ENCODE measurements at regions not wholly inside any gene's neighbourhood (a gene's known extent, or its start where the extent isn't known, plus 50 kb on each side); places are given as distances from the start of the nearest gene placed in this dataset.

DNA sequence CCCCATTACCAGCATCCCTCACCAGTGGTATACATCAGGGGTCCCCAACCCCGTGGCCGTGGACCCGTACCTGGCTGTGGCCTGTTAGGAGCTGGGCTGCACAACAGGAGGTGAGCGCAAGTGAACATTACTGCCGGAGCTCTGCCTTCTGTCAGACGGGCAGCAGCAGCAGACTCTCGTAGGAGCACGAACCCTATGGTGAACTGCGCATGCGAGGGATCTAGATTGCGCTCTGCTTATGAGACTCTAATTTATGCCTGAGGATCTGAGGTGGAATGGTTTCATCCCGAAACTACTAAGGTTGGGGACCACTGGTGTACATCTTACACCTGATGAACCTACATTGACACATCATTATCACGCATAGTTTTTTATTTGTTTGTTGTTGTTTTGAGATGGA, 52.8 kb upstream of the DHX15 start:
- H3K4me3 ChIP-seq (ENCODE audit: low read depth, low read length): no peak overlapping the region
- DNase-seq (ENCODE audit: low read depth): no peak
- TF ChIP-seq, protein P1, sequence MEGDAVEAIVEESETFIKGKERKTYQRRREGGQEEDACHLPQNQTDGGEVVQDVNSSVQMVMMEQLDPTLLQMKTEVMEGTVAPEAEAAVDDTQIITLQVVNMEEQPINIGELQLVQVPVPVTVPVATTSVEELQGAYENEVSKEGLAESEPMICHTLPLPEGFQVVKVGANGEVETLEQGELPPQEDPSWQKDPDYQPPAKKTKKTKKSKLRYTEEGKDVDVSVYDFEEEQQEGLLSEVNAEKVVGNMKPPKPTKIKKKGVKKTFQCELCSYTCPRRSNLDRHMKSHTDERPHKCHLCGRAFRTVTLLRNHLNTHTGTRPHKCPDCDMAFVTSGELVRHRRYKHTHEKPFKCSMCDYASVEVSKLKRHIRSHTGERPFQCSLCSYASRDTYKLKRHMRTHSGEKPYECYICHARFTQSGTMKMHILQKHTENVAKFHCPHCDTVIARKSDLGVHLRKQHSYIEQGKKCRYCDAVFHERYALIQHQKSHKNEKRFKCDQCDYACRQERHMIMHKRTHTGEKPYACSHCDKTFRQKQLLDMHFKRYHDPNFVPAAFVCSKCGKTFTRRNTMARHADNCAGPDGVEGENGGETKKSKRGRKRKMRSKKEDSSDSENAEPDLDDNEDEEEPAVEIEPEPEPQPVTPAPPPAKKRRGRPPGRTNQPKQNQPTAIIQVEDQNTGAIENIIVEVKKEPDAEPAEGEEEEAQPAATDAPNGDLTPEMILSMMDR (IDR thresholded peaks at IDR 0.05; ENCODE audit: insufficient read depth, low read length): no peak

DNA sequence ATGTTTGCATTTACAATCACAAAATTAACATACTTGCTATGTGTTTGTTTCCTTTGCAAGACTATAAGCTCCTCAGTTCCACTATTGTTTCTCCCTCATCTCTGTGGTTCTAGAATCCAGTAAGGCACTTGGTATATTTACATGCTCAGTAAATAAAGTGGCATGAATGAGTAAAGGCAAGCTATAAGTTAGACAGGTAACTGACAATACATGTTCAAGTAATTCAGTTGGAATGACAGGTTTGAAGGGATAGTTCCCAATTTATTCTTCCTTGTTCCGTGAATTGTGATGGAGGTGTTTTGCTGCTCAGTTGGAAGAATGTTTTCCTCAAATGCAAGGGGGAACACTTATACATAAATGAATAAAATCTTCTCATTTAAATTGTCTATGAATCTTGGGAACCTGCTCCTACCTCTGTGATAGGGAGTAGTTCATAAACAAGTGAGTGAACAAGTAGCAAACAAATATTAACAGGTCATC, 54.1 kb upstream of the DHX15 start:
- H3K4me3 ChIP-seq (ENCODE audit: low read depth, low read length): no peak overlapping the region
- TF ChIP-seq, protein P1 (IDR thresholded peaks at IDR 0.05; ENCODE audit: insufficient read depth, low read length): no peak
- no peak for DNase-seq (ENCODE audit: low read depth)

DNA sequence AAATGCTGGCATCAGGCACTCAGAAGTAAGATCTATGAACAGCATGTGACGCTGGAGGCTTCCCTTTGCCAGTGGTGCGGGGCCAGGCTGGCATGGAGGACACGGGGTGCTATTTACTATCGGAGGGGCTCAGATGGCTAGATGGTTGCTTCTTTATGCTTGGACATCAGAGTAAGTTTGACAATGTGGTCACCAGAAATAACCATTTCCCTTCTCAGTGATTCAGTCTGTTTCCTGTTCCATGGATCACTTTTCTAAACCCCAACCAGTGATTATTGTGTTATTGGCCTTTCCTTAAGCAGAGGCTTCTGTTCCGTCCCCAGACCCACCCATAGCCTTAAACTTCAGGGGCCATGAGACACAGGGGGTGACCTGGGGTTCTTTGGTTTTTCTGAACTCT, 55.4 kb upstream of the DHX15 start:
- TF ChIP-seq, protein P1 (IDR thresholded peaks at IDR 0.05; ENCODE audit: insufficient read depth, low read length): no peak
- DNase-seq (ENCODE audit: low read depth): no peak
- H3K4me3 ChIP-seq (ENCODE audit: low read depth, low read length): no peak overlapping the region

DNA sequence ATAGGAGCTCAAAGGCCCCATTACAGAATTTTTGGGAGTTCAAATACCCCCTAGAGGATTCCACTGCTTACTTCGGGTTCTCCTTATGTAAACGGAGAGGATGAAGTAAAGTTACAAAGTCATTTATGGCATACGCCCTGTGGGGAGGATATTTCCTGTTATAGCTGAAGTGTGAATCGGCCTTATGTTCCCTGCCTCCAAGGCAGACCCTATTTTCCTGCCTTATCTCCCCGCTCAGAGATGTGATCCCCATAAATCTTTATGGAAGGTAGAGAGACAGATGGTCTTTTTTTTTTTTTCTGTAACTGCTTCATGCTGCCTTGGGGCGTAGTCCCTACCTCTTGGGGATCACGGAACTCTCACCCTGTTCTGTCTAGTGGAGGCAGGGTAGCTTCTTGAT, 56.0 kb upstream of the DHX15 start:
- no peak overlapping the region for H3K4me3 ChIP-seq (ENCODE audit: low read depth, low read length)
- DNase-seq (ENCODE audit: low read depth): no peak
- TF ChIP-seq, protein P1 (IDR thresholded peaks at IDR 0.05; ENCODE audit: insufficient read depth, low read length): no peak

DNA sequence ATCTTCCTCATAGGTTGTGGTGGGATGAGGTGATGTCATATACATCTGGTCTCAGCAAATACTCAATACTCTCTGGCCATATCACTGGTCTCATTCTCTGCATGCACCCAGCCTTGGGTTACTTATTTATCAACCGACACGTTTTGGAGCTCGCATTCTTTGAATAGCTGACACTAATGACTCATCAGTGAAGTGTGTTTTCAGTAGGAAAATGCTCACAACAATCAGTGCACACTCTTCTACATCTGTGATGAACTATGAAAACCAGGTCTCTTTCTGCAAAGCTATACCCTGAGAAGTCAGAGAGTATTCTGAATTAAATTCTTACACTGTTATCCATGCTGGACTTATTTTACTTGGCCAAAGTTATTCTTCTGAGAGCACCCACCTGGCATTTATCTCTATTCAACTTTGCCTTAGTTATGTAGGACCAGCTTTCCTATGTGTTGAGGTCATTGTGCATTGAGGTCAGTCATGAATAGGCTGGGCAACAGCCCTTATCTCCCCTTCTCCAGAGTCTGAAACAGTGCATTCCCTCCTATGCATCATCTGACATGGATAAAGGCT, 58.7 kb upstream of the DHX15 start:
- peak; percentile 86 for DNase-seq (ENCODE audit: low read depth)
- TF ChIP-seq, protein P1 (IDR thresholded peaks at IDR 0.05; ENCODE audit: insufficient read depth, low read length): no peak
- H3K4me3 ChIP-seq (ENCODE audit: low read depth, low read length): no peak overlapping the region

DNA sequence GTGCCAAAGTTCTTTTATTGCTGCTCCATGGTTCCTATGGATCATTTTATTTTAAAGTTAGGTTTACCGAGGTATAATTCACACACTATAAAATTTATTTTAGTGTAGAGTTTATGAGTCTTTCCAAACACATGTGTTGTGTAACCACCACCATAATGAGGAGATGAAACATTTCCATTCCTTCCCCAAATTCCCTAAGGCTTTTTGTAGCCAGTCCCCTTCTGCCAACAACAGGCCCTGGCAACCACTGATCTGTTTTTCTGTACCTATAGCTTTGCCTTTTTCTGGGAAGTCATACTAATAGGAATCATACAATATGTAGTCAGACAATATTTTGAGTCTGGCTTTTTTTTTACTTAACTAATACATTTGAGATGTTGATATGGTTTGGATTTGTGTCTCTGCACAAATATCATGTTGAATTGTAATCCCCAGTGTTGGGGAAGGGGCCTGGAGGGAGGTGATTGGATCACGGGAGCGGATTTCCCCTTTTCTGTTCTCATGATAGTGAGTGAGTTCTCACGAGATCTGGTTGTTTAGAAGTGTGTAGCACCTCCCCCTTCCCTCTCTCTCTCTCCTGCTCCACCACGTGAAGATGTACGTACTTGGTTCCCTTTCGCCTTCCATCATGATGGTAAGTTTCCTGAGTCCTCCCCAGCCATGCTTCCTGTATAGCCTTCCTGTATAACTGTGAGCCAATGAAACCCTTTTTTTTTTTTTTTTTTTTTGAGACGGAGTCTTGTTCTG, 59.6 kb upstream of the DHX15 start:
- H3K4me3 ChIP-seq (ENCODE audit: low read depth, low read length): no peak overlapping the region
- peak; percentile 36 for DNase-seq (ENCODE audit: low read depth)
- TF ChIP-seq, protein P1 (IDR thresholded peaks at IDR 0.05; ENCODE audit: insufficient read depth, low read length): no peak
